ENCODE measurements at regions not wholly inside any gene's neighbourhood (a gene's known extent, or its start where the extent isn't known, plus 50 kb on each side); places are given as distances from the start of the nearest gene placed in this dataset.

GRCh38 chr2:120508567-120509041, 162.7 kb downstream of the INHBB start:
- TF ChIP-seq TCF12 (IDR thresholded peaks at IDR 0.05; ENCODE audit: low read depth), result no peak
- TF ChIP-seq TEAD4 (IDR thresholded peaks at IDR 0.05), result no peak
- TF ChIP-seq CREB1 (IDR thresholded peaks at IDR 0.05; ENCODE audit: low read depth), result no peak
- TF ChIP-seq USF1 (IDR thresholded peaks at IDR 0.05), result no peak
- TF ChIP-seq REST (IDR thresholded peaks at IDR 0.05; ENCODE audit: low read depth), result no peak
- no peak for TF ChIP-seq RAD21 (IDR thresholded peaks at IDR 0.05; ENCODE audit: low read depth)
- TF ChIP-seq EGR1 (IDR thresholded peaks at IDR 0.05), result no peak
- no peak for TF ChIP-seq EP300 (IDR thresholded peaks at IDR 0.05; ENCODE audit: borderline replicate concordance)
- no peak for TF ChIP-seq ZBTB7A (IDR thresholded peaks at IDR 0.05; ENCODE audit: low read depth)

- no peak for TF ChIP-seq ZBTB7A (IDR thresholded peaks at IDR 0.05; ENCODE audit: low read depth)
- no peak for TF ChIP-seq EGR1 (IDR thresholded peaks at IDR 0.05)
- no peak for TF ChIP-seq NFIC (IDR thresholded peaks at IDR 0.05)
These were observed 163.4 kb downstream of the INHBB start for GRCh38 chr2:120509213-120509815.

GRCh38 chr2:120509991-120510735, 164.2 kb downstream of the INHBB start:
- TF ChIP-seq FOXM1 (IDR thresholded peaks at IDR 0.05; ENCODE audit: borderline replicate concordance, low read depth), result no peak
- TF ChIP-seq CEBPB (IDR thresholded peaks at IDR 0.05), result no peak
- no peak for TF ChIP-seq TAF1 (IDR thresholded peaks at IDR 0.05; ENCODE audit: low read depth)
- no peak for TF ChIP-seq ZBTB7A (IDR thresholded peaks at IDR 0.05; ENCODE audit: low read depth)
- no peak for TF ChIP-seq EP300 (IDR thresholded peaks at IDR 0.05; ENCODE audit: borderline replicate concordance)
- TF ChIP-seq REST (IDR thresholded peaks at IDR 0.05; ENCODE audit: low read depth), result no peak
- no peak for TF ChIP-seq MAX (IDR thresholded peaks at IDR 0.05)
- TF ChIP-seq RAD21 (IDR thresholded peaks at IDR 0.05; ENCODE audit: low read depth), result no peak
- no peak for TF ChIP-seq TCF12 (IDR thresholded peaks at IDR 0.05; ENCODE audit: low read depth)
- no peak for TF ChIP-seq YY1 (IDR thresholded peaks at IDR 0.05; ENCODE audit: low read depth)
- no peak for TF ChIP-seq USF1 (IDR thresholded peaks at IDR 0.05)
- TF ChIP-seq TEAD4 (IDR thresholded peaks at IDR 0.05), result no peak
- TF ChIP-seq CREB1 (IDR thresholded peaks at IDR 0.05; ENCODE audit: low read depth), result no peak
- TF ChIP-seq NFIC (IDR thresholded peaks at IDR 0.05), result no peak
- TF ChIP-seq EGR1 (IDR thresholded peaks at IDR 0.05), result no peak

GRCh38 chr2:120510751-120511395, 164.9 kb downstream of the INHBB start:
- no peak for TF ChIP-seq TCF12 (IDR thresholded peaks at IDR 0.05; ENCODE audit: low read depth)
- TF ChIP-seq NFIC (IDR thresholded peaks at IDR 0.05), result no peak
- no peak for TF ChIP-seq MAX (IDR thresholded peaks at IDR 0.05)
- no peak for TF ChIP-seq EP300 (IDR thresholded peaks at IDR 0.05; ENCODE audit: borderline replicate concordance)

GRCh38 chr2:120511536-120511935, 165.6 kb downstream of the INHBB start:
- no peak for TF ChIP-seq EGR1 (IDR thresholded peaks at IDR 0.05)
- no peak for TF ChIP-seq EP300 (IDR thresholded peaks at IDR 0.05; ENCODE audit: borderline replicate concordance)
- TF ChIP-seq MAX (IDR thresholded peaks at IDR 0.05), result no peak
- no peak for TF ChIP-seq CEBPB (IDR thresholded peaks at IDR 0.05)
- no peak for TF ChIP-seq TEAD4 (IDR thresholded peaks at IDR 0.05)
- TF ChIP-seq TCF12 (IDR thresholded peaks at IDR 0.05; ENCODE audit: low read depth), result no peak
- TF ChIP-seq NFIC (IDR thresholded peaks at IDR 0.05), result no peak
- no peak for TF ChIP-seq REST (IDR thresholded peaks at IDR 0.05; ENCODE audit: low read depth)
- no peak for TF ChIP-seq USF1 (IDR thresholded peaks at IDR 0.05)
- no peak for TF ChIP-seq FOXM1 (IDR thresholded peaks at IDR 0.05; ENCODE audit: borderline replicate concordance, low read depth)
- TF ChIP-seq CREB1 (IDR thresholded peaks at IDR 0.05; ENCODE audit: low read depth), result no peak
- no peak for TF ChIP-seq TAF1 (IDR thresholded peaks at IDR 0.05; ENCODE audit: low read depth)
